ENCODE measurements at regions not wholly inside any gene's neighbourhood (a gene's known extent, or its start where the extent isn't known, plus 50 kb on each side); places are given as distances from the start of the nearest gene placed in this dataset.

DNA sequence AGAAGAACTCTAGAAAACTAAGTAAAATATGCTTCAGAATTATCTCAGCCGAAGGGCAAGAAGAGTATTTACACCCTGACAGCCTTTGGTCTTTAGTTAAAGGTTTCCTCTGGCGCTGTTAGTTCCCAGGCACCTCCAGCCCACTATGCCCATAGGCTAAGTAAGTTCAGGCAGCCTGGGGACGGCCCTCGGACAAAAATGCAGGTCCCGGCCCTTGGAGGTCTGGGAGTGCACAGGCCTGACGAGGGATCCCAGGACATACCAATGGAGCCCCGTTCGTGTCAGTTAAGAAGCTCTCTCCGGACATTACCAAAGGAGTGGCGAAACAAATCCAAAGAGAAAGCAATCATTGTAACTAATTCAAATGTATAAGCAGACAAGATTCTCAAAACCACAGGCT, 311.8 kb downstream of the CD83 start:
- no peak for ATAC-seq (ENCODE audit: low FRiP score)
- TF ChIP-seq, protein P1, sequence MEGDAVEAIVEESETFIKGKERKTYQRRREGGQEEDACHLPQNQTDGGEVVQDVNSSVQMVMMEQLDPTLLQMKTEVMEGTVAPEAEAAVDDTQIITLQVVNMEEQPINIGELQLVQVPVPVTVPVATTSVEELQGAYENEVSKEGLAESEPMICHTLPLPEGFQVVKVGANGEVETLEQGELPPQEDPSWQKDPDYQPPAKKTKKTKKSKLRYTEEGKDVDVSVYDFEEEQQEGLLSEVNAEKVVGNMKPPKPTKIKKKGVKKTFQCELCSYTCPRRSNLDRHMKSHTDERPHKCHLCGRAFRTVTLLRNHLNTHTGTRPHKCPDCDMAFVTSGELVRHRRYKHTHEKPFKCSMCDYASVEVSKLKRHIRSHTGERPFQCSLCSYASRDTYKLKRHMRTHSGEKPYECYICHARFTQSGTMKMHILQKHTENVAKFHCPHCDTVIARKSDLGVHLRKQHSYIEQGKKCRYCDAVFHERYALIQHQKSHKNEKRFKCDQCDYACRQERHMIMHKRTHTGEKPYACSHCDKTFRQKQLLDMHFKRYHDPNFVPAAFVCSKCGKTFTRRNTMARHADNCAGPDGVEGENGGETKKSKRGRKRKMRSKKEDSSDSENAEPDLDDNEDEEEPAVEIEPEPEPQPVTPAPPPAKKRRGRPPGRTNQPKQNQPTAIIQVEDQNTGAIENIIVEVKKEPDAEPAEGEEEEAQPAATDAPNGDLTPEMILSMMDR (IDR thresholded peaks at IDR 0.05) = no peak
- DNase-seq (ENCODE audit: low spot score) = no peak

DNA sequence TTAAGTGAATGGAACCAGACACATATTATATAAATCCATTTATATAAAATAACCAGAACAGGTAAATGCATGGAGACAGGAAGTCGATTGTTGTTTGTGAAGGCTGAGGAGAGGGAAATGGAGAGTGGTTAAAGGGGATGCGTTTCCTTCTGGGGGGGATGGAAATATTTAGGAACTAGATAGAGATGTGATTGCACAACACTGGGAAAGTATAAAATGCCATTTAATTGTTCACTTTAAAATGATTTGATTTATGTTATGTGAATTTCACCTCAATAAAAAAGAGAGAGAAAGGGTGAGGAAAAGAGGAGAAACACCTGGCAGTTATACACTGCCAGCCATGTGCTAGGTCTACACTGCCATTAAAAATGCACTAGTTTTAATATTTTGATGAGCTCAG, 312.6 kb downstream of the CD83 start:
- TF ChIP-seq, protein P1 (IDR thresholded peaks at IDR 0.05) = no peak
- ATAC-seq (ENCODE audit: low FRiP score) (no peak), DNase-seq (ENCODE audit: low spot score) (no peak)

DNA sequence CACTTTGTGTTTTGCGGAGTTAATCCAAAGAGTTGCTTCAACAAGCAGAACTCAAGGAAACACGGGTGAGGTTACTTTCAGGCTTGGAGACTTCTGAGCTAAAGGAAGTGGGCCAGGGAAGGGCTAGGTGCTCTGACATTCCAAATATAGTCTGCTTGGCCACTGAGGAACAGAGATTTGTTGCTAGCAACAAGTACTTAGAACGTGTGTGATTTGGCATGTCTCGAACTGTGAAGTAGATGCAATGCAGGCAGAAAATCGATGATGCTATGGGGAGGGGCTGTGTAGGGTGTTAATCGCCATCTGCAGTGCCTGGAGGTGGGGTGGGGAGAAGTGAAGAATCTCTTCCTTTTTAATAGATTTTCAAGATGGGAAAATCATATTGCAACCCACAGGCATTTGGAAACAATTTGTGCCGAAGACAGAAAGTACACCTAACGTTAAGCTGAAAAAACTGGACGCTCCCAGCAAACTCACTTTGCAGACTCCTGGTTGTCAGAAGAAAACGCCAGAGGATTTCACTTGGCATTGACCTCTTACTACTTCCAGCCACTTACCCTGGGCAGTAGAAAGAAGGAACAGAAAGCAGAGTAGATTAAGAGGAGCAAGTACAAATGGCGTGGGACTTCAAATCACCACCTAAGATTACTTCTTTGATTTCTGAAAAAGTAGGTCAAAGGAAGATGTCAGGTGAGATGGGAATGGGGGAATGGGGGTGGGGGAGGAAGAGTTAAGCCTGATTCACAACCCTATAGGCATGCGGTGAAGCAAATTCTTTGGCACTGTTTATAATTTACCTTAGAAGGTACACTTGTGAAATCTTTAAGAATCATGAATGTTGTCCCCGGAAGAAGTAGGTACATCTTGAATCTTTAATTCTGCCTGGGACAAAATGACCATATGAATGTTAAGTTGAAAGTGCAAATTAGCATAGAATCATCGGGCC, 314.1 kb downstream of the CD83 start:
- TF ChIP-seq, protein P1 (IDR thresholded peaks at IDR 0.05) = no peak
- DNase-seq (ENCODE audit: low spot score) (no peak), ATAC-seq (ENCODE audit: low FRiP score) (no peak)

DNA sequence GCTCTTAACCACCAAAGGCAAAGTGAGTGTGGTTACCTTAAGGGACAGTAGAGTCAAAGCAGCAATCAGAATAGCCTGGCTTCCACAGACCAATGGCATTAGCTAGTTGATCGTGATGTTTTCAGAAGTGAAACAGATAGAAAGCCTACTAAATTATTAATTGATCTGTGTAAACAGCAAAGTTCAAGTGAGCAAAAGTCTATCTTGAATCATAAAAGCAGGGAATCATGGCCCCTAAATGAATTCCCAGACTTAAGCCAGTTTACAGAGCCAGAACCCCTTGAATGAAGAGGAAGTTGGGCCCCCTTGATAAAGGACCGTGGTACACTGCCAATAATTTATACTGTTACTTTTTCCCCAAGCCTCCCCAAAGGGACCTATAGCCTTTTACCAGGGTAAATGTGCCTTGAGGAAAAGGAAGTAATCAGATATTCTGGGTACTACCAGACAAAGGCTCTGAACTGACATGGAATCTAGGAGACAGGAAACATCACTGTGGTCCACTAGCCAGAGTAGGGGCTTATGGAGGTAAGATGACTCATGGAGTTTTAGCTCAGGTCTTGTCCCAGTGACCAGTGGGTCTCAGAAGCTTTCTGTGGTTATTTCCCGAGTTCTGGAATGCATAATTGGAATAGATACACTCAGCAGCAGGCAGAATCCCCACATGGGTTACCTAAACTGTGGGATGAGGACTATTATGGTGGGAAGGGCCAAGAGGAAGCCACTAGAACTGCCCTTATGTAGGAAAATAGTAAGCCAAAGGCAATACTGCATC, 317.5 kb downstream of the CD83 start:
- DNase-seq (ENCODE audit: low spot score) (no peak), ATAC-seq (ENCODE audit: low FRiP score) (no peak)
- TF ChIP-seq, protein P1 (IDR thresholded peaks at IDR 0.05) = no peak

DNA sequence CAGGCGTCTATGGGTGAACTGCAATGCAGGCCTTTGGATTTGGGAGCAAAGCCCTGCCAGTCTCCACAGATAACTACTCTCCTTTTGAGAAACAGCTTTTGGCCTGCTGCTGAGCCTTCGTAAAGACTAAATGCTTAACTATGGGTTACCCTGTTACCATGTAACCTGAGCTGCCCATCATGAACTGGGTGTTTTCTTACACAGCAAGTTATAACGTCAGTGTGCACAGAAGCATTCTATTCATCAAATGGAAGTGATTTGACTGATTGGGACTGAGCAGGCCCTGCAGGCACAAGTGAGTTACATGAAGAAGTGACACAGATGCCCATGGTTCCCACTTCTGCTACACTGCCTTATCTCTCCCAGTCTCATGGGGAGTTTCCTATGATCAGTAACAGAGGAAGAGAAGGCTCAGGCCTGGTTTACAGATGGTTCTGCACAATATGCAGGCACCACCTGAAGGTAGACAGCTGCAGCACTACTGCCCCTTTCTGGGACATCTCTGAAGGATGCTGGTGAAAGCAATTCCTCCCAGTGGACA, 319.1 kb downstream of the CD83 start:
- no peak for DNase-seq (ENCODE audit: low spot score)
- TF ChIP-seq, protein P1 (IDR thresholded peaks at IDR 0.05) = no peak
- no peak for ATAC-seq (ENCODE audit: low FRiP score)

DNA sequence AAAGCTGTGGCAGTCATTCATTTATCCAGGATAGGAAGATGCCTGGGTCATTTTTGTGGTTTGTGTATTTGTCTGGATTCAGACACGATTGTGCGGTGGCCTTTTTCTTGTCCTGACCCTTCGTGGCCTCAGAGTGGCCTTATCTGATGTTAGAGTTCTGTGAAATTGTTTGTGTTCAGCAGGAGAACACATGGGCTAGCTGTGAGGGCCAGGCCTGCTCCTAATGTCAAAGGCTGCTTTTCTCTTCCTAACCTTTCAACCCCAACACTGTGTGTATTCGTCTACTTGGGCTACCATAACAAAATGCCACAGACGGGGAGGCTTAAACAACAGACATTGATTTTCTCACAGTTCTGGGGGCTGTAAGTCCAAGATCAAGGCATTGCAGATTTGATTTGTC, 321.8 kb downstream of the CD83 start:
- TF ChIP-seq, protein P1 (IDR thresholded peaks at IDR 0.05) = no peak
- ATAC-seq (ENCODE audit: low FRiP score) (no peak), DNase-seq (ENCODE audit: low spot score) (no peak)

Measured in omental fat pad (tissue), 3 donors.